Right cardiac atrium (tissue), 5 donors: ENCODE measurements at regions not wholly inside any gene's neighbourhood (a gene's known extent, or its start where the extent isn't known, plus 50 kb on each side); places are given as distances from the start of the nearest gene placed in this dataset.
A peak's percentile ranks its signal among the peaks of the same experiment; 100 is the strongest.
"Not testable (repeated sequence)": the region's sequence is repeated elsewhere in the genome, so short reads cannot be mapped to it uniquely, and the experiment has no call there.

Experiments
- ATAC-seq, 2 donors: fragments of 200-7000 bp; cut with Tn5 transposase; one replicate each; pipeline versions ENCODE4 v1.8.0 to v1.9.1; 2020; ENCODE audit warnings: moderate library complexity in 2 of 2, mild to moderate bottlenecking in 1 of 2
- DNase-seq, 3 donors: peaks; one replicate each; pipeline ENCODE4 v3.0.0-alpha.2; 2020
- H3K27ac ChIP-seq: one replicate; pipeline ENCODE4 v1.5.1; 2013; ENCODE audit warnings: mild to moderate bottlenecking, low read length, control low read depth, moderate library complexity
- H3K27me3 ChIP-seq: one replicate; pipeline ENCODE4 v1.6.1; 2013; ENCODE audit not compliant: control insufficient read depth, insufficient read depth
- H3K4me1 ChIP-seq: one replicate; pipeline ENCODE4 v1.6.1; 2013; ENCODE audit warnings: low read length; ENCODE audit not compliant: control insufficient read depth, insufficient read depth
- H3K4me3 ChIP-seq: one replicate; pipeline ENCODE4 v1.5.1; 2013; ENCODE audit warnings: low read length, control low read depth
- H3K9me3 ChIP-seq: one replicate; pipeline ENCODE4 v1.6.1; 2013; ENCODE audit warnings: low read length; ENCODE audit not compliant: control insufficient read depth
- WGBS: extraction: QIAGEN DNeasy Blood & Tissue Kit; methylation state at CpG from one replicate; pipeline ENCODE4 v1.1.7; 2013; 5-methylcytosine and 5-hydroxymethylcytosine counted together
- intact Hi-C, 4 donors: fragments of 100-400 bp; cut with DNase I; formaldehyde crosslinking; loops; one replicate each; pipeline versions ENCODE4 v1.11.0 to v1.14.0; 2022 to 2023
- donor health status: healthy with polysubstance abuse.
- donor health status: DM: no; HTN: yes; CAD: no.
- donor health status: DM: no; HTN: no; CAD: no.
- donor health status: DM: no; HTN: yes; CAD: no; lungs with severe emphysema.
- donor health status: DM: yes; HTN: yes; CAD: no.

DNA sequence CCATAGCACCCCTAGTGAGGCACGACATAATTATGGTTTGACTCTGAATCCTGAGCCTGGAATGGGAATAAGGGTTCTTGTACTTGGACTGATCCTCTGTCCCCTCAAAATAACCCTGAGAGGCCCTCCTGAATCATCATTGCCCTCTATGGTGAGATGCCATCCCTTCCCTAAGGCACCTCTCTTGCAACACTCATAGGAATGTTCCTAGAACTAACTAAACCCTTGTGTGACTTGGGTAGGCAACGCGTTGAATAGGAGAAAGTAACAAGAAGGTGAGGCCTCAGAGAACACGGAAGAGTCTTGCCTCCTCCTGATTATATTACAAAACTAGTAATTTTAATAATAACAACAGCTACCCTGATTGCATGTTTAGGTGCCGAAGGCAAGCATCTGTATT is 189.1 kb upstream of the ANKFN1 start:
- no peak for ATAC-seq
- no peaks in the 10 kb centered on the region for H3K9me3 ChIP-seq
- DNase-seq, result no peak
- no peaks in the 10 kb centered on the region for H3K4me1 ChIP-seq
- WGBS, result 91% methylated on average over 5 of the region's 5 CpGs
- H3K27ac ChIP-seq, result no peak overlapping the region
- no peak overlapping the region for H3K4me3 ChIP-seq
- intact Hi-C loops, result no loop called here
- no peaks in the 10 kb centered on the region for H3K27me3 ChIP-seq

DNA sequence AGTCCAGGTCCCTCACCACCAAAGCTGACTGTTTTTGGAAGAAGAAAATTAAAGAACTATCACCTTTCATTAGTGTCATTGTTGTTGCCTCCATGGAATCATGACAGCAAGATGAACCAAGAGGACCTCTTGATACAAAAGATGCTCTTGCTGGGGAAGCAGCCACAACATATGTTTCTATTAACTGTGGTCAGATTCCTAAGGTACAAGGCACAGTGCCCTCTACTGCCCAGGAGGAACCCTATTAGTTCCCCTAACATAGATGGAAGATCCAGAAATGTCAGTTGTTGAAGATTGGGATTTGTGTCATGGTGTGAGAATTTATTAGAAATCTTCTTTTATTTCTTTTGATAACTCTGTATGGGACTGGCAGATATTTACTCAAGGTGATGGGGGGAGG is 188.2 kb upstream of the ANKFN1 start:
- intact Hi-C loops, result no loop called here
- Histone ChIP-seq H3K4me1 (no peaks in the 10 kb centered on the region), H3K4me3 (no peak overlapping the region), H3K27ac (no peak overlapping the region), H3K9me3 (no peaks in the 10 kb centered on the region), H3K27me3 (no peaks in the 10 kb centered on the region)
- DNase-seq (no peak), ATAC-seq (no peak)

DNA sequence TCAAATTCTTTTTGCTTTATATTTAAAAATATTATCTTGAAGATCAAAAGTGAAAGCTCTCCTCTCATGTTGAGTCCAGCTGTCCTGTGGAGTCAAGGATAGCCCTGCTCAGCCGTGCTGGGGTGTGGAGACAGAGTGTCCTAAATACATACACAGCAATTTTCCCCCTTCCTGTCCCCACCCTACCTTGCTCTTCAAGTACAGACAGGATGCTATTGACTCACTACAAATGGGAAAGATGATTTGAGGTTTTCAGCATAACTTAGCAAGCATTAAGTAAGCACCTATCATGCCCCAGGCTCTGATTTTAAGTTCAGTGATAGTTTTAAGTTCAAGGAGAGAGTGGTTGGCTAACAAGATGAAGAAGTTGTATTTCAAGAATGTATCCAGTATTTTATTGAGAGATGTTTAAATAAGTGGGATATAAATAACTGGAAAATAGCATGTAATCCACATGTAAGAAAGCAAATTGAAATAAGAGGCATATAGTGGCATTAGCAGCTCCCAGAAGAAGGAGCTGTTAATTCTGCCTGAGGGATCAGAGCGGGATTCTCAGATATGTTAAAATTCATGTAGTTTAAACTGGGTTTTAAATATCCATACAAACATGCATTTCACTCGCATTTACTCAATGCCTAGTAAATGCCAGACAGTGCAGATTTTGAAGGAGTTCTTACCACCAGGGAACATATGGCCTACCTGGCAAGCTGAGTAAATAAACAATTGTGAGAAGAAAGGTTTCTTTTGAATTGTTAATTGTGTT is 183.5 kb upstream of the ANKFN1 start:
- ATAC-seq, result no peak
- intact Hi-C loops, result no loop called here
- 66% methylated on average over 3 of the region's 3 CpGs for WGBS

DNA sequence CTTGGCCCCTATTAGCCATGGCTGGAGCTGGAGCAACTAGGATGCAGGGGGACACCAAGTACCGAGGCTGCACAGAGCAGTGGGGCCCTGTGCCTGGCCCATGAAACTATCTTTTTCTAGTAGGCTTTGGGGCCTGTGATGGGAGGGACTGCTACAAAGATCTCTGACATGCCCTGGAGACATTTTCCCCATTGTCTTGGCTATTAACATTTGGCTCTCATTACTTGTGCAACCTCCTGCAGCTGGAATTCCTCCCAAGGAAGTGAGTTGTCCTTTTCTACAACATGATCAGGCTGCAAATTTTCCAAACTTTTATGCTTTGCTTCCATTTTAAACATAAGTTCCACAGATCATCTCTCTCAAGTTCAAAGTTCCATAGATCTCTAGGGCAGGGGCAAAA is 174.7 kb upstream of the ANKFN1 start:
- WGBS, result 77% methylated on average over 1 of the region's 1 CpG
- Histone ChIP-seq H3K4me1 (no peaks in the 10 kb centered on the region), H3K9me3 (no peaks in the 10 kb centered on the region), H3K27ac (no peak overlapping the region), H3K4me3 (no peak overlapping the region), H3K27me3 (no peaks in the 10 kb centered on the region)
- no peak for ATAC-seq
- no peak for DNase-seq
- intact Hi-C loops, result no loop called here

More for the DNA sequence above, 183.5 kb upstream of the ANKFN1 start:
- Histone ChIP-seq H3K4me1 (no peaks in the 10 kb centered on the region), H3K9me3 (no peaks in the 10 kb centered on the region), H3K4me3 (no peak overlapping the region), H3K27me3 (no peaks in the 10 kb centered on the region), H3K27ac (no peak overlapping the region)
- no peak for DNase-seq

DNA sequence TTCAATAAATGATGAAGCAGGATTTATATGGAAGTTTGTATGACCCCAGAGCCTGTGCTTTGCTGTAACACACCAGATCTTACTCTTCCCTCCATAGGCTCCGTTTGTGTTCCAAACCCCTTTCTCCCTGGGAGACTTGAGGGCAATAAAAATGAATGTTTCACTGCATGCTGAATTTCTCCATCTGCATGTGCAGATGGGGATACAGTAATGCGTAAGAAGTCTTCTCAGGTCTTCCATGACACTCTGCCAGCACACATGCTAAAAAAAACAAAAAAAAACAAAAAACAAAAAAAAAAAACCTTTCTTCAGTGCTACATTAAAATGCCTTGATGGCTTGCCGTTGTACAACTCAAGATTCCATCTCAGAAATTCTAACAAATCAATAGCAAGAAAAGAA is 170.2 kb upstream of the ANKFN1 start:
- H3K9me3 ChIP-seq, result no peaks in the 10 kb centered on the region
- DNase-seq (no peak), ATAC-seq (no peak)
- no peaks in the 10 kb centered on the region for H3K4me1 ChIP-seq
- no peaks in the 10 kb centered on the region for H3K27me3 ChIP-seq
- intact Hi-C loops, result no loop called here
- H3K27ac ChIP-seq, result no peak overlapping the region
- 79% methylated on average over 3 of the region's 3 CpGs for WGBS
- no peak overlapping the region for H3K4me3 ChIP-seq

DNA sequence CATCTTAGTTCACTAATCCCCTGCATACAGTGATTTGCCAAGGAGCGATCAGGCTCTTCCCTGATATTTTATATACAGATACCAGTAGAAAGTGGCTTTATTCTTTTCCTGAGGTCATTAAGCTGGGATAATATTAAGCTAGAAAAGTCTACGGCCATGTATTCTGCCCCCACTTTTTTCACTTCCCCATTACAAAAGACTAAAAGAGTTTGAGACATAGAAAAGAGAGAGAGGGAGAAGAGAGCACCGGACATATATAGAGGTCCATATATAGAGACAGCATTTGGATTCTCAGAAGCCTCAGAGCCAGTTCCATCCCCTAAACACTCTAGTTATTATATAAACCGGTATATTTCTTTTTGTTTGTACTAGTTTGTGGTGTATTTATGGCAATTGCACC is 166.5 kb upstream of the ANKFN1 start:
- DNase-seq (no peak), ATAC-seq (no peak)
- no peaks in the 10 kb centered on the region for H3K9me3 ChIP-seq
- WGBS, result 86% methylated on average over 4 of the region's 4 CpGs
- H3K4me1 ChIP-seq, result no peaks in the 10 kb centered on the region
- H3K27me3 ChIP-seq, result no peaks in the 10 kb centered on the region
- H3K27ac ChIP-seq, result no peak overlapping the region
- intact Hi-C loops, result no loop called here
- no peak overlapping the region for H3K4me3 ChIP-seq

DNA sequence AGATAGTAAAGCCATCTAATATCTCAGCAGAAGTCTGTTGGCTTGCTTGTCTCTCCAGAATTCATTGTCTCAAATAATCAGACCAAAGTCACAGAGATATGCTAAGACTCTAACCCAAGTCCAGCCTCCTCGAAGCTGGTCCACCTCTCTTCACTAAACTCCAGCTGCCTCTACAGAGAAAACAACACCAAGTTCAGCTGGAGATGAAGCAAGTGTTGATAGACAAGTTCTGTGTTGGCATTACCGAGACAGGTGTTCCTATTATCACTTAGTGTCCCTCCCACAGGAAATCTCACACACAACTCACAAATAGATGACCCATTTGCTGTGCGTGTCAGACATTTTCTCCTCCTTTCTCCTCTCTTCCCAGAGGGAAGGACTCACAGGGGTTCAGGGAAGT is 164.4 kb upstream of the ANKFN1 start:
- no peak for DNase-seq
- intact Hi-C loops, result no loop called here
- no peak overlapping the region for H3K27ac ChIP-seq

DNA sequence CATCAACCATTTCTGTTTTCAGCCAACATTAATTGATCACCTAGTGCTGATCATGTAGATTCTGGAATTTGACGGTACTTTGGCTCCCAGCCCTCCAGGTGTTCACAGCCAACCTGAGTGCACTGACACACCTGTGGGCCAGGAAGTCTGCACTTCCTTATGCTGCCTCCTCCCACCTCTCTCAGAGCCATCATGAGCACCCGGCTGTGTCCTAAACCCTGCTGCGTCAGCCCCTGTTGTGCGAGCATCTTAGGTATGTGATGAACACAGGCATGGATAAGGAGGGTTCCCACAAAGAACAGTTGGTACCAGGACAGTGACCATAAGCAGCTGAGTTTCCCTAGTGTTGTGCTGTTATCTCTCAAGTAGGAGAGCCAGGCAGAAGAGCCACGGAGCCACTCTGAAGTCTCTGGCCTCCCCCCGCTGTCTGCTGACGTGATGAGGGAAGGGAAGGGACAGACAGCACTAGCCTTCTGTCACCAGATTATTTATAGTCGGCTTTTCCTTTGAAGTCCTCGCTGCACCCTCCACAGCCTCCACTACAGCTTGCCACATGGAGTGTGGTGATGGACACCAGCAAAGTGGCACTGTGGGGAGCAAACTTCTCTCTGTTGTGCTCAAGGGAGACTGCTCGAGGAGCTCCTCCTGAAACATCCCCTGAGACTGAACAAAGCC is 162.8 kb upstream of the ANKFN1 start:
- intact Hi-C loops, result no loop called here
- Histone ChIP-seq H3K4me1 (no peaks in the 10 kb centered on the region), H3K9me3 (peaks cover 2% of the 10 kb centered on the region), H3K4me3 (no peak overlapping the region), H3K27me3 (no peaks in the 10 kb centered on the region), H3K27ac (no peak overlapping the region)
- DNase-seq, result no peak
- peak in 1 of 2 donors; percentile 38 for ATAC-seq
- 21% methylated on average over 10 of the region's 10 CpGs for WGBS

More for the DNA sequence above, 164.4 kb upstream of the ANKFN1 start:
- H3K4me1 ChIP-seq, result no peaks in the 10 kb centered on the region
- ATAC-seq, result no peak
- no peaks in the 10 kb centered on the region for H3K27me3 ChIP-seq
- 51% methylated on average over 3 of the region's 3 CpGs for WGBS
- no peak overlapping the region for H3K4me3 ChIP-seq
- peaks cover 2% of the 10 kb centered on the region for H3K9me3 ChIP-seq

DNA sequence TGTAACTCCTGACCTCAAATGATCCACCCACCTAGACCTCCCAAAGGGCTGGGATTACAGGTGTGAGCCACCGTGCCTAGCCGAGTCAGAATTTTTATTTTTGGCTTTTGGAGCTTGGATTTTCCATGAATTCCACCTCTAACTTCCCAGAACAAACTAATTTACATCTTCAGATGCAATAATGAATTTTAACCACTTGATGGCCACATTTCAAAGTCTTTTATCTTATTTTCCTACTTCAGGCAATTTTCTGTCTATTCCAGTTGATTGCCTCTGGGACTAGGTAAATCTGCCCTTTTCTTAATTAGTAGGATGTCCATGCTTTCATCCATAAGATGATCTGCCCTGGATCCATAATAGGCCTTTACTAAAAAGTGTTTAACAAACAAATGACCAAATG is 156.4 kb upstream of the ANKFN1 start:
- H3K4me3 ChIP-seq, result no peak overlapping the region
- no peaks in the 10 kb centered on the region for H3K4me1 ChIP-seq
- H3K9me3 ChIP-seq, result peaks cover 2% of the 10 kb centered on the region
- no peak overlapping the region for H3K27ac ChIP-seq
- intact Hi-C loops, result no loop called here
- ATAC-seq, result no peak
- H3K27me3 ChIP-seq, result no peaks in the 10 kb centered on the region
- DNase-seq, result no peak
- 74% methylated on average over 2 of the region's 2 CpGs for WGBS

DNA sequence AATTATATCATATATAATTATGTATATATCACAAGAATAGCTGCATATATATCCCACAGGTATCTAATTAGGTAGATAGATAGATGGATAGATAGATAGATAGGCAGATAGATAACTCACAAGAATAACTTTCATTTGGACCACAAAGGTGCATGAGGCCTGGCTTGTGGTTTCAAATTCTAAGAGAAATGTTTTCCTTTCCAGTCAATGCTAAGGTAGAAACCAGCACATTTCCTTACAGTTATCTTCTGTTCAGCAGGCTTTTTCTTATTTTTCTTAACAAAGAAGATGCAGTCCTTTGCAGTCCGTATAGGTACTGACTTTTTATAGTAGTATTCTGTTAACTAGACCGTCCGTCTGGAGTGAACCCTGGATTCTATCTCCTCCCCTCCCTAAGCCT is 152.9 kb upstream of the ANKFN1 start:
- intact Hi-C loops, result no loop called here
- no peak overlapping the region for H3K27ac ChIP-seq
- H3K4me1 ChIP-seq, result no peaks in the 10 kb centered on the region
- H3K27me3 ChIP-seq, result no peaks in the 10 kb centered on the region
- 91% methylated on average over 3 of the region's 3 CpGs for WGBS
- H3K9me3 ChIP-seq, result no peaks in the 10 kb centered on the region
- DNase-seq, result no peak
- ATAC-seq, result no peak
- no peak overlapping the region for H3K4me3 ChIP-seq

DNA sequence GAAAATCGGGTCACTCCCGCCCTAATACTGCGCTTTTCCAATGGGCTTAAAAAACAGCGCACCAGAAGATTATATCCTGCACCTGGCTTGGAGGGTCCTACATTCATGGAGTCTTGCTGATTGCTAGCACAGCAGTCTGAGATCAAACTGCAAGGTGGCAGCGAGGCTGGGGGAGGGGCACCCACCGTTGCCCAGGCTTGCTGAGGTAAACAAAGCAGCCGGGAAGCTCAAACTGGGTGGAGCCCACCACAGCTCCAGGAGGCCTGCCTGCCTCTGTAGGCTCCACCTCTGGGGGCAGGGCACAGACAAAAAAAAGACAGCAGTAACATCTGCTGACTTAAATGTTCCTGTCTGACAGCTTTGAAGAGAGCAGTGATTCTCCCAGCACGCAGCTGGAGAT is 150.6 kb upstream of the ANKFN1 start:
- H3K27ac ChIP-seq, H3K9me3 ChIP-seq, H3K27me3 ChIP-seq, ATAC-seq, H3K4me3 ChIP-seq, H3K4me1 ChIP-seq, intact Hi-C loops, DNase-seq: not testable (repeated sequence)
- 81% methylated on average over 8 of the region's 8 CpGs for WGBS
